Stimulated activated CD4-positive, alpha-beta T cell treated with anti-CD3 and anti-CD28 coated beads, Interleukin-2, amount 100 ng/mL, for 4 hours (primary cell): ENCODE measurements at regions not wholly inside any gene's neighbourhood (a gene's known extent, or its start where the extent isn't known, plus 50 kb on each side); places are given as distances from the start of the nearest gene placed in this dataset.
A peak's percentile ranks its signal among the peaks of the same experiment; 100 is the strongest.
"Not testable (repeated sequence)": the region's sequence is repeated elsewhere in the genome, so short reads cannot be mapped to it uniquely, and the experiment has no call there.

Experiments used
- DNase-seq: peaks from one replicate; pipeline ENCODE4 v3.0.0-alpha.2; 2020; ENCODE audit warnings: low read depth

- no peak for DNase-seq
These were observed 97.6 kb downstream of the LYZL2 start for GRCh38 chr10:30531751-30532530.

- peak; percentile 57 for DNase-seq
These were observed 95.5 kb downstream of the MAP3K8 start for GRCh38 chr10:30529373-30529998.

GRCh38 chr10:30528429-30528786 is 94.4 kb downstream of the MAP3K8 start:
- no peak for DNase-seq

GRCh38 chr10:30527623-30528428 is 93.8 kb downstream of the MAP3K8 start:
- no peak for DNase-seq

- not testable (repeated sequence) for DNase-seq
These were observed 88.7 kb downstream of the MAP3K8 start for GRCh38 chr10:30522661-30523078.

- DNase-seq, result no peak
These were observed 84.9 kb downstream of the MAP3K8 start for GRCh38 chr10:30518907-30519306.
